ENCODE measurements at regions not wholly inside any gene's neighbourhood (a gene's known extent, or its start where the extent isn't known, plus 50 kb on each side); places are given as distances from the start of the nearest gene placed in this dataset.

- no peak for DNase-seq (ENCODE audit: low spot score)
These were observed 1031.5 kb upstream of the CNTNAP5 start for GRCh38 chr2:122993592-122993991.

GRCh38 chr2:122999258-122999657 lies 1025.8 kb upstream of the CNTNAP5 start:
- DNase-seq (ENCODE audit: low spot score): no peak

GRCh38 chr2:122999821-123000220 lies 1025.3 kb upstream of the CNTNAP5 start:
- DNase-seq (ENCODE audit: low spot score): no peak

- no peak for DNase-seq (ENCODE audit: low spot score)
These were observed 1022.3 kb upstream of the CNTNAP5 start for GRCh38 chr2:123002660-123003248.

GRCh38 chr2:123015186-123015585 lies 1009.9 kb upstream of the CNTNAP5 start:
- DNase-seq (ENCODE audit: low spot score): no peak

- DNase-seq (ENCODE audit: low spot score): no peak
These were observed 989.5 kb upstream of the CNTNAP5 start for GRCh38 chr2:123035541-123035940.

- DNase-seq (ENCODE audit: low spot score): no peak
These were observed 988.8 kb upstream of the CNTNAP5 start for GRCh38 chr2:123036300-123036699.

- DNase-seq (ENCODE audit: low spot score): no peak
These were observed 984.6 kb upstream of the CNTNAP5 start for GRCh38 chr2:123040506-123040905.

- DNase-seq (ENCODE audit: low spot score): no peak
These were observed 981.6 kb upstream of the CNTNAP5 start for GRCh38 chr2:123043458-123043857.

GRCh38 chr2:123045713-123046112 lies 979.4 kb upstream of the CNTNAP5 start:
- DNase-seq (ENCODE audit: low spot score): no peak

GRCh38 chr2:123047186-123047585 lies 977.9 kb upstream of the CNTNAP5 start:
- DNase-seq (ENCODE audit: low spot score): no peak

GRCh38 chr2:123051136-123051535 lies 974.0 kb upstream of the CNTNAP5 start:
- DNase-seq (ENCODE audit: low spot score): no peak

- no peak for DNase-seq (ENCODE audit: low spot score)
These were observed 963.6 kb upstream of the CNTNAP5 start for GRCh38 chr2:123061534-123061933.

- DNase-seq (ENCODE audit: low spot score): peak; percentile 13
These were observed 951.7 kb upstream of the CNTNAP5 start for GRCh38 chr2:123073371-123073770.

GRCh38 chr2:123073956-123074355 lies 951.1 kb upstream of the CNTNAP5 start:
- peak; percentile 15 for DNase-seq (ENCODE audit: low spot score)

GRCh38 chr2:123077101-123077500 lies 948.0 kb upstream of the CNTNAP5 start:
- no peak for DNase-seq (ENCODE audit: low spot score)

- no peak for DNase-seq (ENCODE audit: low spot score)
These were observed 944.8 kb upstream of the CNTNAP5 start for GRCh38 chr2:123080331-123080730.

GRCh38 chr2:123085484-123085883 lies 939.6 kb upstream of the CNTNAP5 start:
- no peak for DNase-seq (ENCODE audit: low spot score)

GRCh38 chr2:123086613-123087385 lies 938.3 kb upstream of the CNTNAP5 start:
- DNase-seq (ENCODE audit: low spot score): no peak

GRCh38 chr2:123091471-123091870 lies 933.6 kb upstream of the CNTNAP5 start:
- no peak for DNase-seq (ENCODE audit: low spot score)

- no peak for DNase-seq (ENCODE audit: low spot score)
These were observed 931.9 kb upstream of the CNTNAP5 start for GRCh38 chr2:123093199-123093598.

GRCh38 chr2:123095219-123095835 lies 929.8 kb upstream of the CNTNAP5 start:
- DNase-seq (ENCODE audit: low spot score): peak; percentile 7

GRCh38 chr2:123098619-123099018 lies 926.5 kb upstream of the CNTNAP5 start:
- no peak for DNase-seq (ENCODE audit: low spot score)
